HCT116 (cell line): ENCODE measurements at regions not wholly inside any gene's neighbourhood (a gene's known extent, or its start where the extent isn't known, plus 50 kb on each side); places are given as distances from the start of the nearest gene placed in this dataset.

Source experiments
- ATAC-seq: fragments of 200-7000 bp; cut with Tn5 transposase; 2 replicates; pipeline ENCODE4 v1.9.1; 2020; ENCODE audit warnings: mild to moderate bottlenecking, moderate library complexity
- BruUV-seq: library from RNA; stranded (reverse); fragments of 400-500 nt; replicated peaks from 2 replicates; lab custom pipeline; 2021; lab: Mats Ljungman, UMichigan
- CTCF ChIA-PET: fragments of 300-600 bp; sonication (Branson Sonifier 250); formaldehyde crosslinking; loops from one replicate; lab custom pipeline; 2021; ENCODE audit warnings: antibody characterized with exemption; lab: Charles Lee
- POLR2A ChIA-PET: fragments of 300-600, 350-600 bp; sonication (Branson Sonifier 250); formaldehyde crosslinking; loops from one replicate; lab custom pipeline; 2021; ENCODE audit warnings: antibody characterized with exemption; lab: Charles Lee
- RAD21 ChIA-PET, 2 experiments: fragments of 300-600 bp; sonication (Branson Sonifier 250); formaldehyde crosslinking; loops; one replicate each; lab custom pipeline; 2023; ENCODE audit warnings: low total read pairs in 2 of 2; ENCODE audit not compliant: uncharacterized antibody in 2 of 2, unreplicated experiment in 2 of 2, low non-redundant PET in 1 of 2; lab: Charles Lee
- DNase-seq: peaks from one replicate; pipeline ENCODE4 v3.0.0-alpha.2; 2010; ENCODE audit warnings: low read depth, low spot score
- H2AFZ ChIP-seq: fragments of 200-600 bp; shearing (Covaris generic), sonication (generic); 2 replicates; pipeline ENCODE4 v1.6.1; 2017; ENCODE audit warnings: low read depth, mixed run types, mixed read lengths, antibody characterized with exemption, low read length; ENCODE audit not compliant: poor library complexity, severe bottlenecking
- H3K27ac ChIP-seq: 2 replicates; pipeline ENCODE4 v1.5.1; 2012; ENCODE audit warnings: low read depth, low read length
- H3K27me3 ChIP-seq: fragments of 200-600 bp; sonication (generic); 2 replicates; pipeline ENCODE4 v1.6.1; 2016; ENCODE audit warnings: mixed run types, low read length, mixed read lengths; ENCODE audit not compliant: insufficient read depth
- H3K36me3 ChIP-seq, 2 experiments: fragments of 200-500 bp in 1 of 2; fragments of 200-600 bp in 1 of 2; sonication (Bioruptor generic) in 1 of 2; sonication (generic) in 1 of 2; 2 replicates each; pipeline versions ENCODE4 v1.5.1 to v1.6.1; 2014 to 2016; ENCODE audit warnings: low read length in 2 of 2, inconsistent platforms in 1 of 2, mixed read lengths in 1 of 2, mixed run types in 1 of 2; ENCODE audit not compliant: insufficient read depth in 2 of 2, control insufficient read depth in 1 of 2
- H3K4me1 ChIP-seq, 2 experiments: fragments of 200-600 bp in 1 of 2; sonication (generic) in 1 of 2; 2 replicates each; pipeline versions ENCODE4 v1.5.1 to v1.6.1; 2012 to 2017; ENCODE audit warnings: low read length in 2 of 2, inconsistent platforms in 1 of 2, mild to moderate bottlenecking in 1 of 2, mixed read lengths in 1 of 2, mixed run types in 1 of 2, moderate library complexity in 1 of 2; ENCODE audit not compliant: insufficient read depth in 2 of 2, control insufficient read depth in 1 of 2
- H3K4me2 ChIP-seq: fragments of 200-600 bp; sonication (generic); 2 replicates; pipeline ENCODE4 v1.6.1; 2017; ENCODE audit warnings: mixed run types, low read length, mixed read lengths
- H3K4me3 ChIP-seq, 2 experiments: fragments of 200-600 bp in 1 of 2; sonication (generic) in 1 of 2; replicated peaks in 1 of 2; 2 replicates each; pipeline ENCODE4 v1.5.1; 2011 to 2016; ENCODE audit warnings: low read length in 2 of 2, control low read depth in 1 of 2, low read depth in 1 of 2, mild to moderate bottlenecking in 1 of 2, mixed read lengths in 1 of 2, mixed run types in 1 of 2
- H3K79me2 ChIP-seq: fragments of 200-600 bp; sonication (generic); 2 replicates; pipeline ENCODE4 v1.6.1; 2017; ENCODE audit warnings: mild to moderate bottlenecking, mixed run types, low read length, moderate library complexity, mixed read lengths; ENCODE audit not compliant: insufficient read depth
- H3K9ac ChIP-seq: fragments of 200-600 bp; sonication (generic); 2 replicates; pipeline ENCODE4 v1.6.1; 2016; ENCODE audit warnings: low read length, mixed read lengths
- H3K9me2 ChIP-seq: fragments of 200-600 bp; sonication (generic), shearing (Covaris generic); 2 replicates; pipeline ENCODE4 v1.6.1; 2017; ENCODE audit warnings: mixed run types, mild to moderate bottlenecking, moderate library complexity; ENCODE audit not compliant: insufficient read depth
- H3K9me3 ChIP-seq, 2 experiments: fragments of 200-500 bp in 1 of 2; fragments of 200-600 bp in 1 of 2; sonication (Bioruptor generic) in 1 of 2; sonication (generic) in 1 of 2; 2 replicates each; pipeline ENCODE4 v1.6.1; 2014 to 2017; ENCODE audit warnings: low read length in 2 of 2, mixed read lengths in 2 of 2, inconsistent platforms in 1 of 2, low read depth in 1 of 2, mild to moderate bottlenecking in 1 of 2, mixed run types in 1 of 2, moderate library complexity in 1 of 2; ENCODE audit not compliant: control insufficient read depth in 1 of 2, insufficient read depth in 1 of 2
- H4K20me1 ChIP-seq: fragments of 200-600 bp; sonication (generic), shearing (Covaris generic); 2 replicates; pipeline ENCODE4 v1.6.1; 2017; ENCODE audit warnings: mixed run types, mild to moderate bottlenecking, moderate library complexity; ENCODE audit not compliant: insufficient read depth
- ELF1 ChIP-seq: IDR thresholded peaks from 2 replicates; pipeline ENCODE4 v1.6.1; 2012; ENCODE audit warnings: low read depth, borderline replicate concordance
- FOSL1 ChIP-seq: IDR thresholded peaks from 2 replicates; pipeline ENCODE4 v1.6.1; 2012; ENCODE audit warnings: low read depth
- JUND ChIP-seq: IDR thresholded peaks from 2 replicates; pipeline ENCODE4 v1.6.1; 2012
- POLR2AphosphoS5 ChIP-seq: IDR thresholded peaks from 2 replicates; pipeline ENCODE4 v1.6.1; 2011; ENCODE audit warnings: mild to moderate bottlenecking, low read depth, low read length, moderate library complexity
- RAD21 ChIP-seq: IDR thresholded peaks from 2 replicates; pipeline ENCODE4 v1.6.1; 2012; ENCODE audit warnings: low read depth, mild to moderate bottlenecking
- SIN3A ChIP-seq: IDR thresholded peaks from 2 replicates; pipeline ENCODE4 v1.6.1; 2012; ENCODE audit warnings: low read depth
- SP1 ChIP-seq: IDR thresholded peaks from 2 replicates; pipeline ENCODE4 v1.6.1; 2012; ENCODE audit warnings: low read depth
- TCF7L2 ChIP-seq: IDR thresholded peaks from 2 replicates; pipeline ENCODE4 v1.7.0; 2011; ENCODE audit warnings: borderline replicate concordance, inconsistent platforms; ENCODE audit not compliant: insufficient read depth, insufficient read length; ENCODE audit errors: extremely low read depth
- ZFX ChIP-seq: fragments of 450-650 bp; IDR thresholded peaks from 2 replicates; pipeline ENCODE4 v1.6.1; 2017
- intact Hi-C: fragments of 100-400 bp; cut with micrococcal nuclease; formaldehyde crosslinking; loops from 2 replicates; pipeline ENCODE4 v1.10.0; 2022
- TF ChIP-seq, protein P1 (sequence below): IDR thresholded peaks from 2 replicates; pipeline ENCODE4 v1.6.1; 2012

DNA sequence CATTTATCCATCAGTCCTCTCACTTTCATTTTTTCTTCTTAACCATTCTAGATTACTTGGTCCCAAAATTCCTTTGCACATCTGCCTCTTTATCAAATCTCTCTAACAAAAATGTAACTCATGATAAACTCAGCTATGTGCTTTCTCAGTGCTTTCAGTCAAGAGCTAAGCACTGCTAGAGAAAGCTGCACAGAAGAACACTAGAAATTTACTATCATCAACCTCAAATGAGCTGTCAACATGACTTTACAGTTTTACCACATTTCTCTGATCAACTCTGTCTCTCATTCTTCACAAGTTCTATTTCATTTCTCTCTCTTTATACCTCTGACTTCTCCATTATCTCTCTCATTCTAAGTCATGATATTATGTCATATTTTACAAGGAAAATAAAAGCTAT is 54.2 kb upstream of the PRKACB start:
- Histone ChIP-seq H4K20me1 (no peaks in the 10 kb centered on the region), H3K4me2 (peak overlapping the region; percentile 57), H3K9ac (no peak overlapping the region), H3K9me2 (no peaks in the 10 kb centered on the region), H2AFZ (no peak overlapping the region), H3K27ac (peak overlapping the region; percentile 33; the same call in 1 of the 2 replicates), H3K79me2 (peaks cover 21% of the 10 kb centered on the region), H3K9me3 (no peaks in the 10 kb centered on the region), H3K4me3 (no peak overlapping the region), H3K27me3 (no peaks in the 10 kb centered on the region), H3K36me3 (0 out of 4 replicates have a peak, but pooled peaks cover 0 to 2% of the 10 kb centered on the region in 2 experiments), H3K4me1 (peaks cover 37 to 40% of the 10 kb centered on the region in 2 experiments)
- ChIA-PET RAD21 (interaction anchor here in 1 of 2 experiments (1.0 kb wide), 1 partner anchor 14 kb away, joined by 4 read pairs; no protein-coding TSS in a partner anchor), POLR2A (no interaction called here), CTCF (no interaction called here)
- no TSS peak for BruUV-seq
- ATAC-seq (peak; percentile 29; the same call in 1 of the 2 replicates), DNase-seq (no peak)
- TF ChIP-seq RAD21 (no peak), SIN3A (0 out of 2 replicates have a peak, but pooled peaks have one; percentile 2)
- intact Hi-C loops, result no loop called here

- ChIA-PET POLR2A (no interaction called here), CTCF (no interaction called here), RAD21 (no interaction called here)
- no peaks in the 10 kb centered on the region for H4K20me1 ChIP-seq
- H2AFZ ChIP-seq, result no peak overlapping the region
- BruUV-seq, result no TSS peak
- ATAC-seq (peak; percentile 82), DNase-seq (peak; percentile 77)
- H3K4me3 ChIP-seq, result no peak overlapping the region
- no peaks in the 10 kb centered on the region for H3K9me2 ChIP-seq
- H3K9me3 ChIP-seq, result no peaks in the 10 kb centered on the region
- peak overlapping the region; percentile 57 for H3K4me2 ChIP-seq
- no peaks in the 10 kb centered on the region for H3K36me3 ChIP-seq
- H3K79me2 ChIP-seq, result peaks cover 17% of the 10 kb centered on the region
- H3K9ac ChIP-seq, result no peak overlapping the region
- peaks cover 37 to 40% of the 10 kb centered on the region in 2 experiments for H3K4me1 ChIP-seq
- intact Hi-C loops, result no loop called here
- peak overlapping the region; percentile 33; the same call in 1 of the 2 replicates for H3K27ac ChIP-seq
- no peak for TF ChIP-seq ZFX
- no peak for TF ChIP-seq ELF1
- no peak for TF ChIP-seq SP1
- TF ChIP-seq JUND, result peak; percentile 51
- 0 out of 2 replicates have a peak, but pooled peaks have one; percentile 15 for TF ChIP-seq POLR2AphosphoS5
- peak; percentile 33 for TF ChIP-seq TCF7L2
- TF ChIP-seq FOSL1, result 0 out of 2 replicates have a peak, but pooled peaks have one; percentile 36
- TF ChIP-seq, protein P1, sequence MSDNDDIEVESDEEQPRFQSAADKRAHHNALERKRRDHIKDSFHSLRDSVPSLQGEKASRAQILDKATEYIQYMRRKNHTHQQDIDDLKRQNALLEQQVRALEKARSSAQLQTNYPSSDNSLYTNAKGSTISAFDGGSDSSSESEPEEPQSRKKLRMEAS, result no peak
- H3K27me3 ChIP-seq, result no peaks in the 10 kb centered on the region
Observed at GRCh38 chr1:84089465-84089864, 54.6 kb upstream of the PRKACB start.
